ENCODE measurements at regions not wholly inside any gene's neighbourhood (a gene's known extent, or its start where the extent isn't known, plus 50 kb on each side); places are given as distances from the start of the nearest gene placed in this dataset.

DNA sequence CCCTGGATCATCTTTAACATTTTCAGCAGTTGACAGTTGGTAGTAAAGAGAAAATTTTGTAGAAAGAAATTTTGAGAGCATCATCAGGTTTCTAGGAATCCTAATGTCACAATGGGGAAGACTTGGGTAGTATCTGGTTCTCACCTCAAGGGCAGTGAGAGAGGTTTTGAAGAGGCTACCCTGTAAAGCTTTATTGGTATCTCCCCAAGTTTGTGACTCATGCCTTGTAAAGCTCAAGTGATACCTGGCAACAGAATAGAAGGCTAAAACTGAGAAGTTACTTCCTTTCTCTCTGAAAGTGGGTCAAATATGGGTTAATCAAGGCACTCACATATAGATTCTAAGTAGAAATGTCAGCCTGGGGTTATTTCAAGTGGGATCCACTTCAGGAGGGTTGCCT is 196.4 kb downstream of the SUCNR1 start:
- Histone ChIP-seq H3K4me3 (ENCODE audit: insufficient read length, low read depth) (no peak overlapping the region), H3K9me3 (ENCODE audit: insufficient read depth, low read length) (no peaks in the 10 kb centered on the region), H3K36me3 (ENCODE audit: insufficient read depth, insufficient read length, low read length) (no peaks in the 10 kb centered on the region), H3K4me1 (ENCODE audit: insufficient read depth, insufficient read length) (no peaks in the 10 kb centered on the region), H3K27me3 (ENCODE audit: insufficient read depth, insufficient read length) (no peaks in the 10 kb centered on the region), H3K9ac (ENCODE audit: insufficient read length, low read depth) (no peak overlapping the region)
- no peak for TF ChIP-seq SUZ12 (IDR thresholded peaks at IDR 0.05; ENCODE audit: extremely low read depth, insufficient read depth, insufficient read length)
- no peak for TF ChIP-seq YY1 (IDR thresholded peaks at IDR 0.05; ENCODE audit: insufficient read depth, insufficient read length)
- TF ChIP-seq ZNF274 (IDR thresholded peaks at IDR 0.05; ENCODE audit: low read depth, low read length), result no peak
- DNase-seq (ENCODE audit: low read depth, low spot score), result no peak

- no peak for TF ChIP-seq ZNF274 (IDR thresholded peaks at IDR 0.05; ENCODE audit: low read depth, low read length)
- no peak for DNase-seq (ENCODE audit: low read depth, low spot score)
- no peaks in the 10 kb centered on the region for H3K4me1 ChIP-seq (ENCODE audit: insufficient read depth, insufficient read length)
- no peaks in the 10 kb centered on the region for H3K9me3 ChIP-seq (ENCODE audit: insufficient read depth, low read length)
- no peak overlapping the region for H3K4me3 ChIP-seq (ENCODE audit: insufficient read length, low read depth)
- no peaks in the 10 kb centered on the region for H3K36me3 ChIP-seq (ENCODE audit: insufficient read depth, insufficient read length, low read length)
- no peaks in the 10 kb centered on the region for H3K27me3 ChIP-seq (ENCODE audit: insufficient read depth, insufficient read length)
- no peak overlapping the region for H3K9ac ChIP-seq (ENCODE audit: insufficient read length, low read depth)
Observed at GRCh38 chr3:152071315-152071714, 197.4 kb upstream of the MBNL1 start.

DNA sequence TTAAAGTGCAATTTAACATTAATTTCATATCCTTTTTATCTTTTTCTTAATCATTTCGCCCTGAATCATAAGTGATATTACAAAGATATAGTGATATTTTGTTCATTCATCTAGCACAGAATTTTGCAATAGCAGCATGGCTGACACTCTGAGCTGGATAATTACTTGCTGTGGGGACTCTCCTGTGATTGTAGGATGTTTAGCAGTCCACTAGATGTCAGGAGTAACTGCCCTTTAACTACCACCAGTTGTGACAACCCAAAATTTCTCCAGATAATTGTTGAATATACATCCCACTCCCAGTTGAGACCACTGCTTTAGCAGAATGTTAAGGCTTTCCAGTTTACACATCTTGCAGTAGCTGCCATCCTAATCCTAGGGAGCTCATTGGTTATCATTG is 196.8 kb upstream of the MBNL1 start:
- no peaks in the 10 kb centered on the region for H3K4me1 ChIP-seq (ENCODE audit: insufficient read depth, insufficient read length)
- H3K36me3 ChIP-seq (ENCODE audit: insufficient read depth, insufficient read length, low read length), result no peaks in the 10 kb centered on the region
- peak; percentile 5 for DNase-seq (ENCODE audit: low read depth, low spot score)
- H3K9me3 ChIP-seq (ENCODE audit: insufficient read depth, low read length), result no peaks in the 10 kb centered on the region
- H3K27me3 ChIP-seq (ENCODE audit: insufficient read depth, insufficient read length), result no peaks in the 10 kb centered on the region
- TF ChIP-seq SUZ12 (IDR thresholded peaks at IDR 0.05; ENCODE audit: extremely low read depth, insufficient read depth, insufficient read length) (no peak), ZNF274 (IDR thresholded peaks at IDR 0.05; ENCODE audit: low read depth, low read length) (no peak), YY1 (IDR thresholded peaks at IDR 0.05; ENCODE audit: insufficient read depth, insufficient read length) (no peak)
- no peak overlapping the region for H3K4me3 ChIP-seq (ENCODE audit: insufficient read length, low read depth)
- H3K9ac ChIP-seq (ENCODE audit: insufficient read length, low read depth), result no peak overlapping the region

DNA sequence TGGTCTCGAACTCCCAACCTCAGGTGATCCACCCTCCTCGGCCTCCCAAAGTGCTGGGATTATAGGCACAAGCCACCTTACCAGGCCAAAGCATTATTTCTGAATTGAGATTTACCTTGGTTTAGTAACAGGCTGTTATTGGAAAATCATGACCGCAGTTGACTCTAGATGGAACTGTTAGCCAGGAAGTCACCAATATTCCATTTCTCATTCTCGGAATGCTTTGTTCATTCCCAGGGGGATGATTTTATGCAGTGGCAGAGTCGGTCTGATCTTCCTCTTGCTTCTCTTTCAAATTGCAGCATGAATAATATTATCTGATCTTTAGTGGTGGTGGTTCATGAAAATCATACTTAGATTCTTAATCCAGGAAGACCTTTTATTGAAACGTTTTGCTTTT is 195.5 kb upstream of the MBNL1 start:
- Histone ChIP-seq H3K27me3 (ENCODE audit: insufficient read depth, insufficient read length) (no peaks in the 10 kb centered on the region), H3K9me3 (ENCODE audit: insufficient read depth, low read length) (no peaks in the 10 kb centered on the region), H3K4me3 (ENCODE audit: insufficient read length, low read depth) (no peak overlapping the region), H3K9ac (ENCODE audit: insufficient read length, low read depth) (no peak overlapping the region), H3K4me1 (ENCODE audit: insufficient read depth, insufficient read length) (no peaks in the 10 kb centered on the region), H3K36me3 (ENCODE audit: insufficient read depth, insufficient read length, low read length) (no peaks in the 10 kb centered on the region)
- TF ChIP-seq SUZ12 (IDR thresholded peaks at IDR 0.05; ENCODE audit: extremely low read depth, insufficient read depth, insufficient read length) (no peak), YY1 (IDR thresholded peaks at IDR 0.05; ENCODE audit: insufficient read depth, insufficient read length) (no peak), ZNF274 (IDR thresholded peaks at IDR 0.05; ENCODE audit: low read depth, low read length) (no peak)
- DNase-seq (ENCODE audit: low read depth, low spot score), result no peak

GRCh38 chr3:152076148-152076547 is 192.6 kb upstream of the MBNL1 start:
- no peak overlapping the region for H3K9ac ChIP-seq (ENCODE audit: insufficient read length, low read depth)
- H3K4me1 ChIP-seq (ENCODE audit: insufficient read depth, insufficient read length), result no peaks in the 10 kb centered on the region
- H3K4me3 ChIP-seq (ENCODE audit: insufficient read length, low read depth), result no peak overlapping the region
- no peak for DNase-seq (ENCODE audit: low read depth, low spot score)
- TF ChIP-seq YY1 (IDR thresholded peaks at IDR 0.05; ENCODE audit: insufficient read depth, insufficient read length), result no peak
- no peak for TF ChIP-seq SUZ12 (IDR thresholded peaks at IDR 0.05; ENCODE audit: extremely low read depth, insufficient read depth, insufficient read length)
- no peak for TF ChIP-seq ZNF274 (IDR thresholded peaks at IDR 0.05; ENCODE audit: low read depth, low read length)
- peaks cover 9% of the 10 kb centered on the region; the same call in 1 of the 2 replicates for H3K9me3 ChIP-seq (ENCODE audit: insufficient read depth, low read length)
- H3K36me3 ChIP-seq (ENCODE audit: insufficient read depth, insufficient read length, low read length), result no peaks in the 10 kb centered on the region
- no peaks in the 10 kb centered on the region for H3K27me3 ChIP-seq (ENCODE audit: insufficient read depth, insufficient read length)

- Histone ChIP-seq H3K9me3 (ENCODE audit: insufficient read depth, low read length) (peaks cover 9% of the 10 kb centered on the region; the same call in 1 of the 2 replicates), H3K36me3 (ENCODE audit: insufficient read depth, insufficient read length, low read length) (no peaks in the 10 kb centered on the region), H3K9ac (ENCODE audit: insufficient read length, low read depth) (no peak overlapping the region), H3K4me1 (ENCODE audit: insufficient read depth, insufficient read length) (no peaks in the 10 kb centered on the region), H3K27me3 (ENCODE audit: insufficient read depth, insufficient read length) (no peaks in the 10 kb centered on the region), H3K4me3 (ENCODE audit: insufficient read length, low read depth) (no peak overlapping the region)
- no peak for DNase-seq (ENCODE audit: low read depth, low spot score)
- TF ChIP-seq YY1 (IDR thresholded peaks at IDR 0.05; ENCODE audit: insufficient read depth, insufficient read length), result no peak
- TF ChIP-seq SUZ12 (IDR thresholded peaks at IDR 0.05; ENCODE audit: extremely low read depth, insufficient read depth, insufficient read length), result no peak
- no peak for TF ChIP-seq ZNF274 (IDR thresholded peaks at IDR 0.05; ENCODE audit: low read depth, low read length)
Observed at GRCh38 chr3:152079980-152080379, 188.7 kb upstream of the MBNL1 start.

DNA sequence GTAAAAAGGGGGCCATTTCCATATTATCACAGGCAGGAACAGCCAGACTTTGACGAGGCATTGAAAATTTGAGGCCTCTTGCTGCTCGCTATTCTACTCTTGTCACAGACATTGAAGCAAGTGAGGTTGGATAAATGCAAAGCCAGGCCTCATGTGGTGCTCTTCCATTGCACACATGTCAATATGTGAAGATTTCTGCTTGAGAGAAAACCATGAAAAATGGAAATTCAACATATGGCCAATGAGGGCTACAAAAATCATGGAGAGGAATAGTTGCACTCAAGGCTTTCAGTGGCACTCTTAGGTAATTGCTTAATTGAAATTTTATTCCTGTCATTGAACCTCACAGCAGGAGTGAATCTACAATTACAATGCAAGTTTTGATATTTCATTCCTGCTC is 185.6 kb upstream of the MBNL1 start:
- Histone ChIP-seq H3K4me3 (ENCODE audit: insufficient read length, low read depth) (no peak overlapping the region), H3K27me3 (ENCODE audit: insufficient read depth, insufficient read length) (no peaks in the 10 kb centered on the region), H3K9me3 (ENCODE audit: insufficient read depth, low read length) (peaks cover 9% of the 10 kb centered on the region; the same call in 1 of the 2 replicates), H3K4me1 (ENCODE audit: insufficient read depth, insufficient read length) (no peaks in the 10 kb centered on the region), H3K9ac (ENCODE audit: insufficient read length, low read depth) (no peak overlapping the region), H3K36me3 (ENCODE audit: insufficient read depth, insufficient read length, low read length) (no peaks in the 10 kb centered on the region)
- DNase-seq (ENCODE audit: low read depth, low spot score), result no peak
- TF ChIP-seq ZNF274 (IDR thresholded peaks at IDR 0.05; ENCODE audit: low read depth, low read length), result no peak

Data from NT2/D1 (cell line).